GM21360 (cell line): ENCODE measurements at regions not wholly inside any gene's neighbourhood (a gene's known extent, or its start where the extent isn't known, plus 50 kb on each side); places are given as distances from the start of the nearest gene placed in this dataset.
"Not testable (repeated sequence)": the region's sequence is repeated elsewhere in the genome, so short reads cannot be mapped to it uniquely, and the experiment has no call there.

Experiments
- ATAC-seq: cut with Tn5 transposase; IDR thresholded peaks from one replicate; pipeline ENCODE4 v1.9.1; 2021; ENCODE audit warnings: mild to moderate bottlenecking, moderate library complexity; ENCODE audit not compliant: unreplicated experiment

- ATAC-seq: no peak
These were observed 197.1 kb upstream of the C2CD4B start for GRCh38 chr15:62362144-62362543.

- ATAC-seq: no peak
These were observed 197.5 kb upstream of the C2CD4B start for GRCh38 chr15:62362608-62363007.

GRCh38 chr15:62363913-62364312 is 198.8 kb upstream of the C2CD4B start:
- ATAC-seq: no peak

- ATAC-seq: no peak
These were observed 200.8 kb upstream of the C2CD4B start for GRCh38 chr15:62365795-62366442.

GRCh38 chr15:62369454-62369853 is 204.4 kb upstream of the C2CD4B start:
- ATAC-seq: no peak

GRCh38 chr15:62371683-62372082 is 206.6 kb upstream of the C2CD4B start:
- ATAC-seq: not testable (repeated sequence)

GRCh38 chr15:62377736-62378480 is 212.8 kb upstream of the C2CD4B start:
- no peak for ATAC-seq

- ATAC-seq: no peak
These were observed 213.8 kb upstream of the C2CD4B start for GRCh38 chr15:62378772-62379498.

GRCh38 chr15:62380011-62380410 is 214.9 kb upstream of the C2CD4B start:
- ATAC-seq: no peak

- ATAC-seq: no peak
These were observed 217.0 kb upstream of the C2CD4B start for GRCh38 chr15:62382046-62382445.

- peak; percentile 82 for ATAC-seq
These were observed 225.1 kb upstream of the C2CD4B start, which contains the start of gene TLN2 for GRCh38 chr15:62389885-62390790. Gene TLN2, plus strand, starts transcription at chr15:62390550.

- ATAC-seq: no peak
These were observed 225.9 kb upstream of the C2CD4B start for GRCh38 chr15:62390791-62391640.

- no peak for ATAC-seq
These were observed 226.7 kb upstream of the C2CD4B start for GRCh38 chr15:62391641-62392262.

GRCh38 chr15:62392376-62392775 is 227.3 kb upstream of the C2CD4B start:
- ATAC-seq: no peak

- ATAC-seq: no peak
These were observed 228.1 kb upstream of the C2CD4B start for GRCh38 chr15:62393196-62393595.

- ATAC-seq: no peak
These were observed 229.0 kb upstream of the C2CD4B start for GRCh38 chr15:62394079-62394478.

- ATAC-seq: no peak
These were observed 235.7 kb upstream of the C2CD4B start for GRCh38 chr15:62400778-62401177.

- ATAC-seq: no peak
These were observed 237.6 kb upstream of the C2CD4B start for GRCh38 chr15:62402687-62403086.

- no peak for ATAC-seq
These were observed 238.2 kb upstream of the C2CD4B start for GRCh38 chr15:62403164-62403809.
